ENCODE measurements at regions not wholly inside any gene's neighbourhood (a gene's known extent, or its start where the extent isn't known, plus 50 kb on each side); places are given as distances from the start of the nearest gene placed in this dataset.

DNA sequence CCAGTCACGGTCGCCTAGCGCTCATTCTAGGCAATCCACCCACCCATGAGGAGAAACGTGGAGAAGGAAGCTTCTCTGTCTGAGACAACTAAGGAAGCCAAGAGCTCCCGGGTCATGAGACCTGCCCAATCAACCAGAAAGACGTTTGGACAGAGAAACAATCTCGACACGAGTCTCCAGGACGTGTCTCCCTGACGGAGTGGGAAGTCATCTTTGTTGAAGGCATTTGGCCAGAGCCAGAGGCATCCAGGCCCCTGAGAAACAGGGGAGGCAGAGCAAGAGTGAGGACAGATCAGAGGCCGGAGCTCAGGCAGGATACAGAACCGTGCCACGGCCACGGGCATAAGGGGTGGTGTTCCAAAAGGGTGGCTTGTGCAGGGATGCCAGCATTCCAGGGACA is 479.0 kb downstream of the SPATA31A7 start (continued):
- no peak for TF ChIP-seq PHF8 (conservative IDR thresholded peaks at IDR 0.05; ENCODE audit: low read depth, low read length)
- TF ChIP-seq CHD1 (IDR thresholded peaks at IDR 0.05; ENCODE audit: low read depth, low read length) = no peak
- TF ChIP-seq TAF1 (IDR thresholded peaks at IDR 0.05; ENCODE audit: low read depth, low read length) = no peak
- TF ChIP-seq NANOG (IDR thresholded peaks at IDR 0.05; ENCODE audit: insufficient read depth, low read depth, low read length, poor library complexity, severe bottlenecking) = no peak
- no peak for TF ChIP-seq SIX5 (IDR thresholded peaks at IDR 0.05; ENCODE audit: low read depth, low read length)
- no peak for TF ChIP-seq HDAC6 (IDR thresholded peaks at IDR 0.05; ENCODE audit: low read depth, low read length)

Data from H1 (cell line).